Mesendoderm (in vitro differentiated cells): ENCODE measurements at regions not wholly inside any gene's neighbourhood (a gene's known extent, or its start where the extent isn't known, plus 50 kb on each side); places are given as distances from the start of the nearest gene placed in this dataset.
"Not testable (repeated sequence)": the region's sequence is repeated elsewhere in the genome, so short reads cannot be mapped to it uniquely, and the experiment has no call there.

Source experiments
- DNase-seq: peaks from one replicate; pipeline ENCODE4 v3.0.0; 2013
- H2AK5ac ChIP-seq: 2 replicates; pipeline ENCODE4 v1.6.1; 2013; ENCODE audit warnings: low read length, inconsistent platforms
- H2BK120ac ChIP-seq: 2 replicates; pipeline ENCODE4 v1.6.1; 2013; ENCODE audit warnings: low read depth, mild to moderate bottlenecking, low read length, moderate library complexity, mixed read lengths
- H2BK15ac ChIP-seq: replicated peaks from 2 replicates; pipeline ENCODE4 v1.6.1; 2013; ENCODE audit warnings: low read depth, mild to moderate bottlenecking, moderate library complexity
- H2BK5ac ChIP-seq: 2 replicates; pipeline ENCODE4 v1.6.1; 2013; ENCODE audit warnings: low read length, inconsistent platforms
- H3K18ac ChIP-seq: 2 replicates; pipeline ENCODE4 v1.6.1; 2013; ENCODE audit warnings: mild to moderate bottlenecking, low read length, mixed read lengths
- H3K23ac ChIP-seq: one replicate; pipeline ENCODE4 v1.6.1; 2013; ENCODE audit warnings: low read length
- H3K27ac ChIP-seq: 2 replicates; pipeline ENCODE4 v1.5.1; 2013; ENCODE audit warnings: low read depth, mild to moderate bottlenecking, inconsistent platforms, low read length, moderate library complexity
- H3K27me3 ChIP-seq: 2 replicates; pipeline ENCODE4 v1.6.1; 2013; ENCODE audit warnings: low read length, control low read depth, mild to moderate bottlenecking, inconsistent platforms; ENCODE audit not compliant: insufficient read depth, poor library complexity
- H3K36me3 ChIP-seq: 2 replicates; pipeline ENCODE4 v1.6.1; 2013; ENCODE audit warnings: low read length, inconsistent platforms; ENCODE audit not compliant: control insufficient read depth, insufficient read depth
- H3K4ac ChIP-seq: one replicate; pipeline ENCODE4 v1.6.1; 2013; ENCODE audit warnings: low read depth, mild to moderate bottlenecking, low read length, moderate library complexity
- H3K4me1 ChIP-seq: 2 replicates; pipeline ENCODE4 v1.6.1; 2013; ENCODE audit warnings: low read depth, low read length, inconsistent platforms; ENCODE audit not compliant: control insufficient read depth
- H3K4me2 ChIP-seq: 2 replicates; pipeline ENCODE4 v1.6.1; 2013; ENCODE audit warnings: low read length
- H3K4me3 ChIP-seq: 2 replicates; pipeline ENCODE4 v1.5.1; 2013; ENCODE audit warnings: mild to moderate bottlenecking, low read length
- H3K56ac ChIP-seq: one replicate; pipeline ENCODE4 v1.6.1; 2013; ENCODE audit warnings: low read length
- H3K79me1 ChIP-seq: 2 replicates; pipeline ENCODE4 v1.6.1; 2013; ENCODE audit warnings: low read length, inconsistent platforms
- H3K79me2 ChIP-seq: 2 replicates; pipeline ENCODE4 v1.6.1; 2013; ENCODE audit warnings: mild to moderate bottlenecking, low read length; ENCODE audit not compliant: control insufficient read depth, insufficient read depth
- H3K9ac ChIP-seq: 2 replicates; pipeline ENCODE4 v1.6.1; 2013; ENCODE audit warnings: low read length, inconsistent platforms
- H4K5ac ChIP-seq: one replicate; pipeline ENCODE4 v1.6.1; 2013; ENCODE audit warnings: low read length
- H4K8ac ChIP-seq: one replicate; pipeline ENCODE4 v1.6.1; 2013; ENCODE audit warnings: low read depth, mild to moderate bottlenecking, control low read depth, low read length, moderate library complexity
- WGBS: extraction: QIAGEN DNeasy Blood & Tissue Kit; methylation state at CpG from one replicate; pipeline ENCODE4 v1.1.7; 2013; ENCODE audit warnings: low lambda C conversion rate, missing lambda C conversion rate; ENCODE audit not compliant: insufficient coverage; ENCODE audit errors: extremely low coverage; 5-methylcytosine and 5-hydroxymethylcytosine counted together

DNA sequence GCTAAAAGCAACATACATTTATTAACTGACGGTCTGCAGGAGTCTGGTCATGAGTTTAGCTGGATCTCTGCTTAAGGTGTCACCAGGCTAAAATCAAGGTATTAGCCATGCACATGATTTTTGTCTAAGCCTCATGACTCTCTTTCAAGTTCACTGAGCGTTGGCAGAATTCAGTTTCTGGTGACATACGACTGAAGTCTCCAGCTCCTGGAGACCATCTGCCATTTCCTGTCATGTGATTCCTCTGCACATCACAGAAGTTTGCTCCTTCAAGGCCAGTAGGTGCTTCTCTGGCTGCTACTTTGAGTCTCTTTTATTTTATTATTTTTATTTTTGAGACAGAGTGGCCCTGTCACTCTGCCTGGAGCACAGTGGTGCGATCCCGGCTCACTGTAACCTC is 148.4 kb upstream of the EYA4 start:
- DNase-seq, result no peak
- Histone ChIP-seq H3K79me1 (no peaks in the 10 kb centered on the region), H2BK15ac (no peak overlapping the region), H3K4me1 (no peaks in the 10 kb centered on the region), H2BK5ac (no peak overlapping the region), H3K9ac (no peak overlapping the region), H3K4me2 (no peak overlapping the region), H3K27ac (no peak overlapping the region), H2BK120ac (no peak overlapping the region), H3K4ac (no peak overlapping the region), H3K56ac (no peak overlapping the region), H3K4me3 (no peak overlapping the region), H3K27me3 (no peaks in the 10 kb centered on the region), H3K18ac (no peak overlapping the region), H4K5ac (no peak overlapping the region), H3K23ac (no peak overlapping the region), H4K8ac (no peak overlapping the region), H3K79me2 (no peaks in the 10 kb centered on the region), H2AK5ac (no peak overlapping the region), H3K36me3 (no peaks in the 10 kb centered on the region)
- WGBS, result no CpG with 5 or more reads among the region's 5 CpGs

GRCh38 chr6:133093211-133093610 is 147.9 kb upstream of the EYA4 start:
- not testable (repeated sequence) for H3K36me3 ChIP-seq, H3K56ac ChIP-seq, H3K79me2 ChIP-seq, H2BK15ac ChIP-seq, H3K4me1 ChIP-seq, H2BK5ac ChIP-seq, H3K4ac ChIP-seq, H3K4me2 ChIP-seq, H3K27me3 ChIP-seq, H3K9ac ChIP-seq, H3K27ac ChIP-seq, H3K23ac ChIP-seq, H2BK120ac ChIP-seq, H4K8ac ChIP-seq, DNase-seq, H3K79me1 ChIP-seq, H4K5ac ChIP-seq, H3K18ac ChIP-seq, H3K4me3 ChIP-seq, H2AK5ac ChIP-seq
- WGBS, result no CpG with 5 or more reads among the region's 3 CpGs

DNA sequence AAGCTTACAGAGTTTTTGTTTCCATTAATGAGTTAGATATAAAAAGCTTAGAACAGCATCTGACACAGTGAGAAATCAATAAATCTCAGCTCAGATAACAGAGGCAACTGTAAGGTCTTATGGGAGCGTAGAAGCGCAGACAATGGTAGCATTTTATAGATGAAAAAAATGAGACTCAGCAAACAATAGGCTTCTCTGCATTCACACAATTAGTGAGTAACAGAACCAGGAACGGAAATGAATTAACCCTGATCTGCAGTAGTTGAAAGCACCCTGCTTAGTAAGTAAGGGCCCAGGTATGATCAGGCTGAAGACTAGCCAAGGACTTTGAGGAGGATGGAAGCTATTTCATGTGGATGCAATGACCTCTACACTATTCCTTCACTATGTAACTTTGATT is 147.2 kb upstream of the EYA4 start:
- H3K27me3 ChIP-seq, result no peaks in the 10 kb centered on the region
- no peak overlapping the region for H3K4ac ChIP-seq
- no peak overlapping the region for H2BK5ac ChIP-seq
- no peak overlapping the region for H2BK15ac ChIP-seq
- no peak overlapping the region for H3K18ac ChIP-seq
- H2AK5ac ChIP-seq, result no peak overlapping the region
- no peaks in the 10 kb centered on the region for H3K79me2 ChIP-seq
- no peak overlapping the region for H3K4me2 ChIP-seq
- no peaks in the 10 kb centered on the region for H3K79me1 ChIP-seq
- no peak overlapping the region for H4K8ac ChIP-seq
- no peak overlapping the region for H3K23ac ChIP-seq
- no peak overlapping the region for H3K9ac ChIP-seq
- no peak overlapping the region for H3K27ac ChIP-seq
- no peak overlapping the region for H4K5ac ChIP-seq
- H3K4me3 ChIP-seq, result no peak overlapping the region
- no peak for DNase-seq
- WGBS, result no CpG with 5 or more reads among the region's 3 CpGs
- no peak overlapping the region for H2BK120ac ChIP-seq
- no peaks in the 10 kb centered on the region for H3K4me1 ChIP-seq
- no peak overlapping the region for H3K56ac ChIP-seq
- no peaks in the 10 kb centered on the region for H3K36me3 ChIP-seq

GRCh38 chr6:133097208-133097607 is 143.9 kb upstream of the EYA4 start:
- no CpG with 5 or more reads among the region's 1 CpG for WGBS
- no peak overlapping the region for H3K56ac ChIP-seq
- no peak overlapping the region for H3K18ac ChIP-seq
- no peak overlapping the region for H2BK5ac ChIP-seq
- no peak overlapping the region for H4K8ac ChIP-seq
- no peak overlapping the region for H3K23ac ChIP-seq
- no peaks in the 10 kb centered on the region for H3K79me2 ChIP-seq
- no peak overlapping the region for H4K5ac ChIP-seq
- no peaks in the 10 kb centered on the region for H3K36me3 ChIP-seq
- H3K79me1 ChIP-seq, result no peaks in the 10 kb centered on the region
- no peak overlapping the region for H3K4me3 ChIP-seq
- DNase-seq, result peak; percentile 12
- no peak overlapping the region for H3K9ac ChIP-seq
- no peak overlapping the region for H3K27ac ChIP-seq
- no peak overlapping the region for H3K4ac ChIP-seq
- H3K27me3 ChIP-seq, result no peaks in the 10 kb centered on the region
- H2BK15ac ChIP-seq, result no peak overlapping the region
- H2AK5ac ChIP-seq, result no peak overlapping the region
- no peaks in the 10 kb centered on the region for H3K4me1 ChIP-seq
- no peak overlapping the region for H2BK120ac ChIP-seq
- no peak overlapping the region for H3K4me2 ChIP-seq

DNA sequence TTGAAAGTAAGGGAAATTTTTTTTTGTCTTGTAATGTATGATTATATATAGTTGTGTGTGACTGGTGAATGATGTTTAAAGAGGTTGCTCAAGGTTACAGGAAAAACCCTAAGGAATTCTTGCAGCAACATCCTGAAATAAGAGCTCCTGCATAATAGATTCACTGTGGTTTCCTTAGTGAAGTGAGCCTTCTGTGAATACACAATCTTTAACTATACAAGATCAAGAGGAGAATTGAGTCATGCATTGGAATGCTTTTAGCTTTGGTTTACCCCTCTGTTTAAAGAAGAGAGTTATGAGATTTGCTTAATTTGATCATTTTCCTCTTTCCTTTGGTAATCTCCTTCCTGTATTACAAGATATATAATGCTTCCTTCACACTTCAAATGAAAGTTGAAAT is 141.6 kb upstream of the EYA4 start:
- Histone ChIP-seq H3K79me2 (no peaks in the 10 kb centered on the region), H3K79me1 (no peaks in the 10 kb centered on the region), H3K27ac (no peak overlapping the region), H3K36me3 (no peaks in the 10 kb centered on the region), H4K5ac (no peak overlapping the region), H3K4me2 (no peak overlapping the region), H3K18ac (no peak overlapping the region), H3K56ac (no peak overlapping the region), H2AK5ac (no peak overlapping the region), H3K4ac (no peak overlapping the region), H3K4me1 (no peaks in the 10 kb centered on the region), H3K4me3 (no peak overlapping the region), H2BK15ac (no peak overlapping the region), H2BK5ac (no peak overlapping the region), H3K23ac (no peak overlapping the region), H3K9ac (no peak overlapping the region), H3K27me3 (no peaks in the 10 kb centered on the region), H4K8ac (no peak overlapping the region), H2BK120ac (no peak overlapping the region)
- peak; percentile 84 for DNase-seq

GRCh38 chr6:133100865-133101264 is 140.3 kb upstream of the EYA4 start:
- no peak overlapping the region for H4K8ac ChIP-seq
- no peak overlapping the region for H3K9ac ChIP-seq
- no peaks in the 10 kb centered on the region for H3K36me3 ChIP-seq
- H3K4me2 ChIP-seq, result no peak overlapping the region
- H3K56ac ChIP-seq, result no peak overlapping the region
- no peak for DNase-seq
- H2BK120ac ChIP-seq, result no peak overlapping the region
- no peak overlapping the region for H3K4me3 ChIP-seq
- no peaks in the 10 kb centered on the region for H3K79me2 ChIP-seq
- no peaks in the 10 kb centered on the region for H3K27me3 ChIP-seq
- H2AK5ac ChIP-seq, result no peak overlapping the region
- H3K4ac ChIP-seq, result no peak overlapping the region
- no peak overlapping the region for H2BK5ac ChIP-seq
- no peak overlapping the region for H2BK15ac ChIP-seq
- H3K4me1 ChIP-seq, result no peaks in the 10 kb centered on the region
- H3K27ac ChIP-seq, result no peak overlapping the region
- H4K5ac ChIP-seq, result no peak overlapping the region
- no peaks in the 10 kb centered on the region for H3K79me1 ChIP-seq
- no peak overlapping the region for H3K23ac ChIP-seq
- WGBS, result no CpG with 5 or more reads among the region's 3 CpGs
- no peak overlapping the region for H3K18ac ChIP-seq
